ENCODE measurements at regions not wholly inside any gene's neighbourhood (a gene's known extent, or its start where the extent isn't known, plus 50 kb on each side); places are given as distances from the start of the nearest gene placed in this dataset.

DNA sequence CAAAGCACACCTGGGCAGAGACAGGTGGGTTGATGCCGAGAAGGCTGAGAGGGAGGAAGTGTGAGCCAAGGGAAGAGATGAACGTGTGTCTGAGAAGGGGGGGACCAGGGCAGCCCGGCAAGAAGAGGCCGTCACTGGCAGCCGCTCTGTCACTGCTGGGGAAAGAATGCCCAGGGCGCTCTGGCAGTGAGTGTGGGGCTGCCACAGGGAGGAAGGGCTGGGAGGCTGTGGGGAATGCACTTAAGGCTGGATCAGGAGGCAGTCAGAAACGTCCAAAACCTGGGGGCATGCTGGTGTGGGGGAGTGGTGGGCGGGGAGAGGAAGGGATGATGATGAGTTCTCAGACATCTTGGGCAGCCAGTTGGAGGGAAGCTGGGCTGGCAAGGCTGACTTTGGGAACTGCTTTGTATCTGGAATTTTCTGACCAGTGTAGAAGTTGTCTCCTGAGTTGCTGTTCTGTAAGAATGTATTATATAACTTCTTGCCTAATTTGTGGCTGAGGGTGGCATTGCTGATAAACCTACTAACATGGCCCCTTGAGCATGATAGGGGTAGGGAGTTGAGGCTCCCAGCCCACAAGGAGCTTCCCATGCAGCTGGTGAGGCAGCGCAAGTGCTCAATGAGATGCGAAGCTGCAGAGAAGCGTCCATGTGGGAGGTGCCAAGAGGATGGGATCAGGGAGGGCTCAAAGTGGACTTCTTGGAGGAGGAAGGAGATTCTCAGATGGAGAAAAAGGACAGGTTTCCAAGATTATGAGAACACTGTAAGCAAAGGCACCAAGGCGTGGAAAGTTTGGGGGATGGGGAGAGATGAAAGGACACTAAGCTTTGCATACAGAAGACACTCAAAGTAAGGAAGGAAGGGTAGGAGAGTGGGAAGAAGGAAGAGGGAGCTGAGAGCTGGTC, 185.1 kb upstream of the HAAO start:
- TF ChIP-seq POLR2A (IDR thresholded peaks at IDR 0.05; ENCODE audit: low read depth, low read length) = no peak
- no peak for TF ChIP-seq CEBPB (IDR thresholded peaks at IDR 0.05; ENCODE audit: borderline replicate concordance in 1 of 2, low read depth in 2 of 2, low read length in 2 of 2)
- TF ChIP-seq, protein P1, sequence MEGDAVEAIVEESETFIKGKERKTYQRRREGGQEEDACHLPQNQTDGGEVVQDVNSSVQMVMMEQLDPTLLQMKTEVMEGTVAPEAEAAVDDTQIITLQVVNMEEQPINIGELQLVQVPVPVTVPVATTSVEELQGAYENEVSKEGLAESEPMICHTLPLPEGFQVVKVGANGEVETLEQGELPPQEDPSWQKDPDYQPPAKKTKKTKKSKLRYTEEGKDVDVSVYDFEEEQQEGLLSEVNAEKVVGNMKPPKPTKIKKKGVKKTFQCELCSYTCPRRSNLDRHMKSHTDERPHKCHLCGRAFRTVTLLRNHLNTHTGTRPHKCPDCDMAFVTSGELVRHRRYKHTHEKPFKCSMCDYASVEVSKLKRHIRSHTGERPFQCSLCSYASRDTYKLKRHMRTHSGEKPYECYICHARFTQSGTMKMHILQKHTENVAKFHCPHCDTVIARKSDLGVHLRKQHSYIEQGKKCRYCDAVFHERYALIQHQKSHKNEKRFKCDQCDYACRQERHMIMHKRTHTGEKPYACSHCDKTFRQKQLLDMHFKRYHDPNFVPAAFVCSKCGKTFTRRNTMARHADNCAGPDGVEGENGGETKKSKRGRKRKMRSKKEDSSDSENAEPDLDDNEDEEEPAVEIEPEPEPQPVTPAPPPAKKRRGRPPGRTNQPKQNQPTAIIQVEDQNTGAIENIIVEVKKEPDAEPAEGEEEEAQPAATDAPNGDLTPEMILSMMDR (IDR thresholded peaks at IDR 0.05 in 2 of 3, conservative IDR thresholded peaks at IDR 0.05 in 1 of 3; ENCODE audit: control insufficient read depth in 2 of 3, extremely low read depth in 1 of 3, insufficient read depth in 1 of 3, low read depth in 3 of 3, low read length in 3 of 3) = no peak
- TF ChIP-seq BCL11A (IDR thresholded peaks at IDR 0.05; ENCODE audit: low read depth, low read length) = no peak
- no peak for TF ChIP-seq CREM (IDR thresholded peaks at IDR 0.05; ENCODE audit: low read depth)
- TF ChIP-seq GABPA (IDR thresholded peaks at IDR 0.05; ENCODE audit: low read depth) = no peak
